Activated CD8-positive, alpha-beta memory T cell treated with anti-CD3 and anti-CD28 coated beads, Interleukin-2, amount 50 U/mL, for 1 hour (primary cell): ENCODE measurements at regions not wholly inside any gene's neighbourhood (a gene's known extent, or its start where the extent isn't known, plus 50 kb on each side); places are given as distances from the start of the nearest gene placed in this dataset.

Experiments
- DNase-seq: peaks from one replicate; pipeline ENCODE4 v3.0.0-alpha.2; 2020; ENCODE audit errors: extremely low read depth

DNA sequence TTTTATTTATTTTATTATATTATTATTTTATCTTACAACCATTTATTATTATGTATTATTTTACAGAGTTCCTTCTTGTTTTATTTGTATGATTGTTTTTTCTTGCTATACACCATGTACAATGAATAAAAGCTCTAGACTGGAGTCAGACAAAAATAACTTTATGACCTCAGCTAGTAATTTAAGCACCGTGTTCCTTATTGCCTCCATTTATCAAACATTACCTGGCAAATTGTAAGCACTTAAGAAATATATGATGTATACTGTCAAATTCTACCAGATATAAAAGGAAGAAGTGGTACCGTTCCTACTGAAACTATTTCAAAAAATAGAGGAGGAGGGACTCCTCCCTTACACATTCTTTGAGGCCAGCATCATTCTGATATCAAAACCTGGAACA lies 326.9 kb upstream of the NECTIN3 start:
- no peak for DNase-seq

DNA sequence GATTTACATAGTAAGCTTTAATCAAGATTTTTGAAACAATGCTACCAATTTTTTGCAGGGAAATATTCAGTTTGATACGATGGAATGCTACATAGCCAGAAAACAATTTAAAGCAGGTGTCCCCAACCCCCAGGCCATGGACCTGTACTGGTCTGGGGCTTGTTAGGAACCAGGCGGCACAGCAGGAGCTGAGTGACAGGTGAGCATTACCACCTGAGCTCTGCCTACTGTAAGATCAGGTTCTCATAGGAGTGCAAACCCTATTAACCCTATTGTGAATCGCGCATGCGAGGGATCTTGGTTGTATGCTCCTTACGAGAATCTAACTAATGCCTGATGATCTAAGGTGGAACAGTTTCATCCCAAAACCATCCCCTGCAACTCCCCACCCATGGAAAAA lies 322.6 kb upstream of the NECTIN3 start:
- no peak for DNase-seq

DNA sequence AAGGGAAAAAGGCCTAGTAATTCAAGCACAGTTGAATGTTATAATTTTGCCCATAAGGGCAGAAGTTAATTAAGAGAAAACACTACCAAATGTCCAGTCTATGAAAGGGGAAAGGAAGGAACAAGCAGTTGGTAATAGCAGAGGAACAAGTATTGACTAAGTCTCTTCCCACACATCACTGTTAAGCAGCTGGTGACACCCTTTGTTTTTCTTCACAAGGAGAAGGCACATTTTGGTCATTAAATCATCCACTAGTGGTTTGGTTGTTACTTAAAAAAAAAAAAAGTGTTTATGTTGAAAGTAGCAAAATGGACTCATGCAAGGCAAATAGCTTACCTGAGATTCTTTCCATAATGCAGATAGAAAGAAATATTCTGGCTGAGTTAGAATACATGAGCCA lies 321.4 kb upstream of the NECTIN3 start:
- DNase-seq, result no peak

- DNase-seq, result no peak
These were observed 319.3 kb upstream of the NECTIN3 start for GRCh38 chr3:110752307-110752706.

DNA sequence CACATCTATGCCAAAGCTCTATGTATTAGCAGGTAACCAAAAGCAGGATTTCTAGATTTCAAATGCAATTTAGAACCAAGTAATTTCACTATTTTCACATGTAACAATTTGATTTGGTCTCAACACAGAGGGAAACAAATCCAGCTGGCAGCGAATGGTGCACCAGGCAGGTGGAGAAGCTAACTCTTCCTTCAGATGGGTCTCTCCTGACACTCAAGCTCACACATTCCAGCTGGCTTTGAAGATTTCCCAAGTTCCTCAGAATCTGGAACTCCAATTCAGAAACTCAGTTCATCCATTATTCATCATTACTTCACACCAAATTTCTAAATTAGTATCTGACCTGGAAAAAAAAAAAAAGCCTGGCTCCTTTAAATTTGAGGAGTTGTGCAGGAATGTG lies 318.1 kb upstream of the NECTIN3 start:
- DNase-seq, result no peak

DNA sequence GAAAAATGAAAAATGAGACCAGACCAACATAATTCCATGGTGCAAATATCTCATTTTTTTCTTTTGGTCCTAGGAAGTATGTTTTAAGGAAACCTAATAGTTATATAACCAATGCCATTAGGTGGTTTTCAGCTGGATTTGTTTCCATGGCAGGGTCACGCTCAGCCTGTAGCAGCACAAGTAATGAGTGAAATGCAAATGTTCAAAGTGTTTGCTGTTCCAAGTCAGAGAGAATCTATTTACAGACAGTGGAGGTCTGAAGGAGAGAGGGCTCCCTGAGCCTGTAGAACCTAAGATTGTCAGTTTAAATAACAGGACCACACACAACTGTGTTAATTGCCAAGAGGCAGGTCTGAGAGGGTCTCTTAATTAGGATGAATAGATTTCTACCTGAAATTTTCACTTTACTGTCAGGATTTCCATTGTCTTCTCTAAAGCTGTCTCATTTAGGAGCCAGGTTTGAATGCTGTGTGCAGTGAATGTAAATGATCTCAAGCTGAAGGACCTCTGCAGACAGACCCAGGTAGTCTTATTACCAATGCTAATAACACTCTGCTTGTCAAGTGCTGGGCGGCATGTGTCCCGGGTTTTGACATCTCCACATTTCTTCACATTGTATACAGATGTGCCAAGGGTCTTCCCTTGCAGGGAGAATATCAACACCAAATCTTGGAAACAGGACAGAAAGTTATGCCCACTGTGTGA lies 317.3 kb upstream of the NECTIN3 start:
- no peak for DNase-seq

- no peak for DNase-seq
These were observed 316.3 kb upstream of the NECTIN3 start for GRCh38 chr3:110755345-110755744.

GRCh38 chr3:110756705-110757104 lies 314.9 kb upstream of the NECTIN3 start:
- DNase-seq, result no peak

- no peak for DNase-seq
These were observed 313.4 kb upstream of the NECTIN3 start for GRCh38 chr3:110758208-110758607.

- DNase-seq, result no peak
These were observed 304.5 kb upstream of the NECTIN3 start for GRCh38 chr3:110767156-110767555.

DNA sequence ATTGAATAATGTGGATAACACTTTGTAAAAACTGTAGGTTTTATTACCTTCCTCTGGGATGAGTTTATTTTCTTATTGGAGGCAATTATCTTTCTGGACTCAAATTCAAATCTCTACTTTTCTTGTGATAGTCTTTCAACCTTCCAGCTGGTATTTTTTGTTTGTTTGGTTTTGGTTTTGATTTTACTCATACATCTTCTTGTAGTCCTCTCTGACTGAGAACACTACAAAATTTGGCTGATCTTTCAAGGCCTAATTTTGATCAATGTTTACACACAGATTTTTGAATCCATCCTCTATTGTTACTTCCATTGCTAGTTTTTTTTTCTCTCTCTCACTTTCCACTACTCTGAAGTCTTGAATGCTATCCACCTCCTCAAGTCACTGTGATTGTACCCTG lies 303.8 kb upstream of the NECTIN3 start:
- no peak for DNase-seq

DNA sequence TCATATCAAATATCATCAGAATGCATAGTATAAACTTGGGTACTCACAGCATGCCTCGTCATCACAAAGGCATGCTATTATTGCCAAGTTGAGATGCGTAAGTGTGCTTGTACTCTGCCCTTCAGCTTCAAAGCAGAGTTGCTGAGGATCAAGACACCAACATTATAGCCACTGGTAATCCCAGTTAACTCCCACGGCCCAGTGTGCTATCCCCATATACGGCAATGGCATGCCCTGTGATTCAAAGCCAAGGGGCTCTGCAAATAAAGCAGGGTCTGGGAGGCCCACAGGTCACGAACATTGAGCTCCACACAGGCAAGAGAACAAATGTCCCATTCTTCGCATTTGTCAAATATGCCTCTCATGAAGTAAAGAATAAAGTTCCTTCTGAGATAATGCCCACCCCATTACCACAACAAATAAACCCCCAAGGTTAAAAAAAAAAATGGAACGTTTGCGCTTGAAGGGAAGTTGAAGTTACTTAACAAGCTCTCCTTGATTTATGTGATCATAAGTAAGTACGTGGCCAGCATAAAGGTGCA lies 298.1 kb upstream of the NECTIN3 start:
- no peak for DNase-seq

GRCh38 chr3:110774496-110775265 lies 296.9 kb upstream of the NECTIN3 start:
- no peak for DNase-seq

DNA sequence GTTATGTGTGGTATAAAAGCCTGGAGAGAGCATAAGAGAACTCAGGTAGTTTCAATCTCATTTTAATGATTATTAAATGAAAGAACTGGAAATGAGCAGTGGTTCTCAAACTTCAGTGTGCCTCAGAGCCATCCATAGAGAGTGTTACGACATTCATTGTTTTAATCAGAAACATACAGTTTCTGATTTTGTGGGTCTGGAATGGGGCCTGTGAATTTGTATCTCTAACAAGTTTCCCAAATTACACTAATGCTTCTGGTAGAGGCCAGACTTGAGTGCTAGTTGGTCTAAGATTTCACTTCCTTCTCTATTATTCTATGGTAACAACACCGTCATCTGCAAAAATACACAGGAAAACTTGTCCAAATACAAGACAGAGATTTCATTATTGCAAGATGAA lies 292.0 kb upstream of the NECTIN3 start:
- DNase-seq, result no peak

DNA sequence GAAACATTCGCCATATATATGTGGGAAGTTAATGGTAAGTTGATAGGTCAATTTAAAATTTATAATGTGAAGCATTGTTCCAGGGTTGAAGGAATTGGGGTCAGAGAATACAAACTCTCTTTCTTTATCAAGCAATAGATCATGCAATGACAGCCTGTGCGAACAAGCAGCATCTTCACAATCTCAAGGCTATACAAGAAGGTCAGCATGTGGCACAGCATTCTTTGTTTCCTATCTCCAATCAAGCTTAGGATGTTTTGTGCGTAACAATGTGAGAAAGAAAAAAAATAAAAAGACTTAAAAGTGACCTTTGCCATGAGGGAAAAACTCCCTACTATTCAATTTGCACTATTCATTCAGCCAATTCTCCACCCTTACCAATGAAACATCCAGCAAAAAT lies 288.1 kb upstream of the NECTIN3 start:
- DNase-seq, result no peak

GRCh38 chr3:110788794-110789193 lies 282.8 kb upstream of the NECTIN3 start:
- no peak for DNase-seq

GRCh38 chr3:110789315-110789714 lies 282.3 kb upstream of the NECTIN3 start:
- no peak for DNase-seq

GRCh38 chr3:110790631-110791030 lies 281.0 kb upstream of the NECTIN3 start:
- no peak for DNase-seq

- no peak for DNase-seq
These were observed 279.5 kb upstream of the NECTIN3 start for GRCh38 chr3:110791995-110792686.

DNA sequence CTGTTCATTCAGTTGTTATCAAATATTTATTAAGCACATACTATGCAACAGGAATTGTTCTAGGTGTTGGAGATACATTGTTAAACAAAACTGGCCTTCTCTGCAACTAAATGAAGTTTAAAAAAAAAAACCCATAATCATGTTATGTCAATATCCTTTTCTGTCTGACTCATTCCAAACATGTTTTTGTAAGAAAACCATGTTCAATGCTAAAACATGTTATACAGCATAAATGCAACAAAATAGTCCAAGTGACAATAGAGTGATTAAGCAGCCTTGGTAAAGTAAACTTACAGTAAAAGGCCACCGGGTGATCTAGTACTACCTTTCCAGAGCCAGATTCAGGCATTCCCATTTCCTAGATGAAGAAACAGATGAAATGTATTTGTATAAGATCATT lies 278.0 kb upstream of the NECTIN3 start:
- DNase-seq, result no peak

DNA sequence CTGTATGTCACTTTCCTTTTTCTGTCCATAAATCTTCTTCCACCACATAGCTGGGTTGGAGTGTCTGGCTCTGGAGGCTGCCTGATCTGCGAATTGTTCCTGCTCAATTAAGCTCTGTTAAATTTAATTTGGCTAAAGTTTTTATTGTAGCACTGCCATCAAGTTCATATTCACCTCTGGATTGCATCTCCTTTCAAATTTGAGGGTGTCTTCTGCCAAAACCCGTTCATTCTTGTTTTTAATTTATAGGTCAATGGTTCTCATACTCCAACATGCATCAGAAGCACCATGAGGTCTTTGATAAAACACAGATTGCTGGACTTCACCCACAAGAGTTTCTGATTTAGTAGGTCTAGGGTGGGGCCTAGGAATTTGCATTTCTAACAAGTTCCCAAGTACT lies 276.5 kb upstream of the NECTIN3 start:
- no peak for DNase-seq

GRCh38 chr3:110799271-110799670 lies 272.3 kb upstream of the NECTIN3 start:
- DNase-seq, result no peak

GRCh38 chr3:110804856-110805255 lies 266.8 kb upstream of the NECTIN3 start:
- DNase-seq, result no peak
